ENCODE measurements at regions not wholly inside any gene's neighbourhood (a gene's known extent, or its start where the extent isn't known, plus 50 kb on each side); places are given as distances from the start of the nearest gene placed in this dataset.

DNA sequence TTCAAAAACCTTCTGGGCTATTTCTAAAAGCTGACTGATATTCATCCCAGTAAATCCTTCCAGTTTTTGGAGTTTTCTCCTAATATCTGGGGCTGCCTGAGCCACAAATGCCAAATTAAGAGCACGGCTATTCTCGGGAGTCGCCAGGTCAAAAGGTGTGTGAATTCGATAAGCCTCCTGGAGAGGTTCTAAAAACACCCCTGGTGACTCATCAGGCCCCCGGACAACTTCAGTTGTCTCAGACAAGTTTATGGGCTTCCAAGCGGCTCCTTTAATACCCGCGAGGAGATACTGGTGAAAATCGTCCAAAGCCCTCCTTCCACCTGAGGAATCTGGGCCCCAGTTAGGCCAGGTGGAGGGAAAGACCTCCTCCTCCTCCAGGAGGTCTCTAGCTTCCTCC, 677.1 kb downstream of the TMEM121 start:
- no peaks in the 10 kb centered on the region; the same call in 1 of the 2 replicates for H3K9me3 ChIP-seq (ENCODE audit: low read length)
- H3K9ac ChIP-seq (ENCODE audit: low read length): no peak overlapping the region
- H3K27ac ChIP-seq (ENCODE audit: low read length): no peak overlapping the region
- DNase-seq (no peak), ATAC-seq (no peak)
- no peak overlapping the region for H3K4me3 ChIP-seq (ENCODE audit: low read length)
- H3K36me3 ChIP-seq (ENCODE audit: low read depth, low read length): no peaks in the 10 kb centered on the region
- BruUV-seq (replicated peaks): no TSS peak
- H3K4me2 ChIP-seq (ENCODE audit: low read length): no peak overlapping the region
- ChIA-PET POLR2A (ENCODE audit: unreplicated experiment) (no interaction called here), CTCF (no interaction called here)
- H2AFZ ChIP-seq (ENCODE audit: low read length): no peak overlapping the region
- no peaks in the 10 kb centered on the region for H3K9me2 ChIP-seq (replicated peaks; ENCODE audit: low read length)
- H4K20me1 ChIP-seq (ENCODE audit: low read length): no peaks in the 10 kb centered on the region
- no peaks in the 10 kb centered on the region for H3K4me1 ChIP-seq (ENCODE audit: insufficient read depth, low read length)
- intact Hi-C loops (cut with micrococcal nuclease): no loop called here
- H3F3A ChIP-seq (ENCODE audit: low read length, unreplicated experiment): no peaks in the 10 kb centered on the region
- TF ChIP-seq EZH2phosphoT487 (IDR thresholded peaks at IDR 0.05; ENCODE audit: borderline replicate concordance, low read length) (no peak), CTCF (conservative IDR thresholded peaks at IDR 0.05; ENCODE audit: low read depth, low read length) (no peak), EZH2 (IDR thresholded peaks at IDR 0.05; ENCODE audit: low read length, unreplicated experiment) (no peak)
- no peaks in the 10 kb centered on the region for H3K79me2 ChIP-seq (ENCODE audit: low read length)
- H3K27me3 ChIP-seq (ENCODE audit: low read length): no peaks in the 10 kb centered on the region

- no peak for ATAC-seq
- Histone ChIP-seq H2AFZ (ENCODE audit: low read length) (no peak overlapping the region), H3K79me2 (ENCODE audit: low read length) (no peaks in the 10 kb centered on the region), H3K36me3 (ENCODE audit: low read depth, low read length) (no peaks in the 10 kb centered on the region), H3K9ac (ENCODE audit: low read length) (no peak overlapping the region), H3K27ac (ENCODE audit: low read length) (no peak overlapping the region), H3K9me3 (ENCODE audit: low read length) (no peaks in the 10 kb centered on the region; the same call in 1 of the 2 replicates), H3F3A (ENCODE audit: low read length, unreplicated experiment) (no peaks in the 10 kb centered on the region), H3K9me2 (replicated peaks; ENCODE audit: low read length) (no peaks in the 10 kb centered on the region), H3K27me3 (ENCODE audit: low read length) (no peaks in the 10 kb centered on the region), H4K20me1 (ENCODE audit: low read length) (no peaks in the 10 kb centered on the region), H3K4me2 (ENCODE audit: low read length) (no peak overlapping the region), H3K4me3 (ENCODE audit: low read length) (no peak overlapping the region), H3K4me1 (ENCODE audit: insufficient read depth, low read length) (no peaks in the 10 kb centered on the region)
- DNase-seq: no peak
- intact Hi-C loops (cut with micrococcal nuclease): no loop called here
- POLR2A ChIA-PET (ENCODE audit: unreplicated experiment): no interaction called here
- CTCF ChIA-PET: no interaction called here
- TF ChIP-seq EZH2phosphoT487 (IDR thresholded peaks at IDR 0.05; ENCODE audit: borderline replicate concordance, low read length) (no peak), CTCF (conservative IDR thresholded peaks at IDR 0.05; ENCODE audit: low read depth, low read length) (no peak), EZH2 (IDR thresholded peaks at IDR 0.05; ENCODE audit: low read length, unreplicated experiment) (no peak)
- no TSS peak for BruUV-seq (replicated peaks)
Measured at GRCh38 chr14:106204063-106204462, 677.7 kb downstream of the TMEM121 start.

DNA sequence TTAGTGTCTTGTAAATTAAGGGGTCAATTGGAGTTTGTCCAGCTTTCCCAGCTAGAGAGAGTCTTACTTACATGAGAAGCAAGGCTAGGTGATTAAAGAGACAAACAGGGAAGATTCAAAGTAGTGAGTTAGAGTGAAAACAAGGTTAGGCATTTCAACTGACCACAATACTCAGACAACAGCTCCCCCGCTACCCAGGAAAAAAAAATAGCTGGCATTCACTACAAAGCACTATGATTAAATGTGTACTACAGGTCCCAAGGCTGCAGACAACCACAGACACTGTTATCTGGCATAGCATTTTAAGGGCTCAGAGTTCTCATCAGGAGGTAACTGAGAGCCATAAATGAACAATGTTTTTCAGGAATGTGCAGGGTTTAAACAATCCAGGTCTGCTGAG, 680.9 kb downstream of the TMEM121 start:
- Histone ChIP-seq H3K9me2 (replicated peaks; ENCODE audit: low read length) (no peaks in the 10 kb centered on the region), H3K9ac (ENCODE audit: low read length) (no peak overlapping the region), H3K27ac (ENCODE audit: low read length) (no peak overlapping the region), H3K4me3 (ENCODE audit: low read length) (no peak overlapping the region), H3K79me2 (ENCODE audit: low read length) (no peaks in the 10 kb centered on the region), H3K4me2 (ENCODE audit: low read length) (no peak overlapping the region), H3K36me3 (ENCODE audit: low read depth, low read length) (no peaks in the 10 kb centered on the region), H3K9me3 (ENCODE audit: low read length) (no peaks in the 10 kb centered on the region), H3K4me1 (ENCODE audit: insufficient read depth, low read length) (no peaks in the 10 kb centered on the region), H3K27me3 (ENCODE audit: low read length) (no peaks in the 10 kb centered on the region), H2AFZ (ENCODE audit: low read length) (no peak overlapping the region), H3F3A (ENCODE audit: low read length, unreplicated experiment) (no peaks in the 10 kb centered on the region), H4K20me1 (ENCODE audit: low read length) (no peaks in the 10 kb centered on the region)
- TF ChIP-seq EZH2 (IDR thresholded peaks at IDR 0.05; ENCODE audit: low read length, unreplicated experiment): no peak
- no peak for TF ChIP-seq EZH2phosphoT487 (IDR thresholded peaks at IDR 0.05; ENCODE audit: borderline replicate concordance, low read length)
- TF ChIP-seq CTCF (conservative IDR thresholded peaks at IDR 0.05; ENCODE audit: low read depth, low read length): no peak
- intact Hi-C loops (cut with micrococcal nuclease): no loop called here
- no TSS peak for BruUV-seq (replicated peaks)
- DNase-seq (no peak), ATAC-seq (no peak)
- ChIA-PET CTCF (no interaction called here), POLR2A (ENCODE audit: unreplicated experiment) (no interaction called here)
